Endothelial cell of umbilical vein (primary cell): ENCODE measurements at regions not wholly inside any gene's neighbourhood (a gene's known extent, or its start where the extent isn't known, plus 50 kb on each side); places are given as distances from the start of the nearest gene placed in this dataset.

Experiments
- CTCF ChIP-seq, 2 donors: IDR thresholded peaks; 1 replicate in 1 of 2; 2 replicates in 1 of 2; pipeline ENCODE4 v1.5.1; 2011; ENCODE audit warnings: low read length in 2 of 2, mild to moderate bottlenecking in 2 of 2, moderate library complexity in 2 of 2, control low read depth in 1 of 2, inconsistent platforms in 1 of 2, low read depth in 1 of 2; ENCODE audit not compliant: insufficient read depth in 1 of 2; ENCODE audit errors: extremely low read depth in 1 of 2
- EZH2 ChIP-seq: IDR thresholded peaks from 2 replicates; pipeline ENCODE4 v1.6.1; 2012; ENCODE audit warnings: borderline replicate concordance, low read depth, mild to moderate bottlenecking, moderate library complexity, low read length, inconsistent platforms; ENCODE audit not compliant: severe bottlenecking
- JUN ChIP-seq: IDR thresholded peaks from 2 replicates; pipeline ENCODE4 v1.6.1; 2011; ENCODE audit warnings: borderline replicate concordance, low read depth; ENCODE audit not compliant: insufficient read length, insufficient read depth
- POLR2A ChIP-seq: IDR thresholded peaks from 2 replicates; pipeline ENCODE4 v1.6.1; 2012; ENCODE audit warnings: low read depth, mild to moderate bottlenecking, control low read depth, low read length
- POLR2AphosphoS5 ChIP-seq: IDR thresholded peaks from 2 replicates; pipeline ENCODE4 v1.6.1; 2012; ENCODE audit warnings: low read depth, mild to moderate bottlenecking, control low read depth, low read length, moderate library complexity; ENCODE audit not compliant: insufficient read depth

- TF ChIP-seq CTCF (IDR thresholded peaks at IDR 0.05; ENCODE audit: extremely low read depth in 1 of 2, insufficient read depth in 1 of 2, low read depth in 1 of 2, low read length in 2 of 2) (no peak), EZH2 (no peak), POLR2A (no peak), JUN (no peak), POLR2AphosphoS5 (no peak)
Observed at GRCh38 chr4:62865261-62865660, 1544.0 kb downstream of the TECRL start.
